GM12864 (cell line): ENCODE measurements at regions not wholly inside any gene's neighbourhood (a gene's known extent, or its start where the extent isn't known, plus 50 kb on each side); places are given as distances from the start of the nearest gene placed in this dataset.

Experiments
- DNase-seq: peaks from one replicate; pipeline ENCODE4 v3.0.0-alpha.2; 2011; ENCODE audit warnings: low read depth
- H3K4me3 ChIP-seq: 2 replicates; pipeline ENCODE4 v1.5.1; 2011; ENCODE audit warnings: mild to moderate bottlenecking, low read depth, low read length, control low read depth
- TF ChIP-seq, protein P1 (sequence below): IDR thresholded peaks from 2 replicates; pipeline ENCODE4 v1.5.1; 2011; ENCODE audit warnings: low read depth, mild to moderate bottlenecking, moderate library complexity, low read length, control low read depth, inconsistent platforms; ENCODE audit errors: missing control alignments

DNA sequence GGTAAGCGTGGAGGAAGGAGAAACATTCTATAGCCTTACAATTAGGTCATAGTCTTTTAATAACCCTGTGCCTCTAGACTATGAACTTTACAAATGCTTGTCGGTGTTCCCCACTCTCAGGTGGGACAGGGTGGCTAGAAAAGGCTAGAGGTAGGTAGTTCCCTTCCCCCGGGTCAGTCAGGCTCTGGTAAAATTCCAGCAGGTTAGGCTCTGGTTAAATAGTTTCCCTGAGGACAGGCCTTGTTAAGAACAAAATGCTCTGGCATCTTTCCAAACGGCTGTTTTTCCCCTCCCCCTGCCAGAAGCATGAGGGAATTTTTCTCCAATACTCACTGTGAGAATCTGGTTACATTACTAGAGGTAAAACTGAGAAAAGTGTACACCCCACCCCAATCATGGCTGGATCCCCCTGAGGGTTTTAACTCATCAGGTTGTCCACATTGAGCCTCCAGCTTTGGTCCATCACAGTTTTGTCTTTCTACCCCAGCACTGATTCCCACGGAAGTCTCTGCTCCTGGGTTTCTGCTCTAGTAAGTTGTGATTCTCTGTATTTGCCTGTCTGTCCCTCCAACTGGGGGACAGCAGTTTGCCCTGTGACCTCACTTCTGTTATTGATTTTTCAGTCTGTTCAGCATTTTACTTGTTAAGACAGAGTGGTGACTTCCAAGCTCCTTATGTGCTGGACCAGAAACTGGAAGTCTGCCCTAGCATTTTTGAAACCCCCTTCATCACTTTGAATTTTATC, 84.7 kb upstream of the ADGRF1 start:
- no peak for DNase-seq
- TF ChIP-seq, protein P1, sequence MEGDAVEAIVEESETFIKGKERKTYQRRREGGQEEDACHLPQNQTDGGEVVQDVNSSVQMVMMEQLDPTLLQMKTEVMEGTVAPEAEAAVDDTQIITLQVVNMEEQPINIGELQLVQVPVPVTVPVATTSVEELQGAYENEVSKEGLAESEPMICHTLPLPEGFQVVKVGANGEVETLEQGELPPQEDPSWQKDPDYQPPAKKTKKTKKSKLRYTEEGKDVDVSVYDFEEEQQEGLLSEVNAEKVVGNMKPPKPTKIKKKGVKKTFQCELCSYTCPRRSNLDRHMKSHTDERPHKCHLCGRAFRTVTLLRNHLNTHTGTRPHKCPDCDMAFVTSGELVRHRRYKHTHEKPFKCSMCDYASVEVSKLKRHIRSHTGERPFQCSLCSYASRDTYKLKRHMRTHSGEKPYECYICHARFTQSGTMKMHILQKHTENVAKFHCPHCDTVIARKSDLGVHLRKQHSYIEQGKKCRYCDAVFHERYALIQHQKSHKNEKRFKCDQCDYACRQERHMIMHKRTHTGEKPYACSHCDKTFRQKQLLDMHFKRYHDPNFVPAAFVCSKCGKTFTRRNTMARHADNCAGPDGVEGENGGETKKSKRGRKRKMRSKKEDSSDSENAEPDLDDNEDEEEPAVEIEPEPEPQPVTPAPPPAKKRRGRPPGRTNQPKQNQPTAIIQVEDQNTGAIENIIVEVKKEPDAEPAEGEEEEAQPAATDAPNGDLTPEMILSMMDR = no peak
- no peak overlapping the region for H3K4me3 ChIP-seq

DNA sequence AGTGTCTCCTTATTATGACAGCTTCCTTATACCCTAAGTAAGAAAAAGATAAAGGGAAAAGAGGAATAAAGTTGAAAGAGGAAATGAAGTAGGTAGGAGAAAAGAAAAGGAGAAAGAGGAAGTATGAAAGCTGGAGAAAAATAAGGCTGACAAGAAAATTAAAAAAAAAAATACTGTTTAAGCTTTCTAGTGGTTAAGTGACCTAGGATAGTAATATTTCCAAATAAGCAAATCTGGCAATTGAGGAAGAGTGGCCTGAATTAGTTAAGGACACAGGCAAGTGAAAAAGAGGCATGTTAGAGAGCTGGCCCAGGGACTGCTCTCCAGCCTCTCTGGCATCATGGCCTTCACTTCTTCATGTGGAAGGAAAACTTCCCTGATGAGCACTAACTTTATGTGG, 76.5 kb upstream of the ADGRF1 start:
- DNase-seq = no peak
- TF ChIP-seq, protein P1 = no peak
- H3K4me3 ChIP-seq = no peak overlapping the region

DNA sequence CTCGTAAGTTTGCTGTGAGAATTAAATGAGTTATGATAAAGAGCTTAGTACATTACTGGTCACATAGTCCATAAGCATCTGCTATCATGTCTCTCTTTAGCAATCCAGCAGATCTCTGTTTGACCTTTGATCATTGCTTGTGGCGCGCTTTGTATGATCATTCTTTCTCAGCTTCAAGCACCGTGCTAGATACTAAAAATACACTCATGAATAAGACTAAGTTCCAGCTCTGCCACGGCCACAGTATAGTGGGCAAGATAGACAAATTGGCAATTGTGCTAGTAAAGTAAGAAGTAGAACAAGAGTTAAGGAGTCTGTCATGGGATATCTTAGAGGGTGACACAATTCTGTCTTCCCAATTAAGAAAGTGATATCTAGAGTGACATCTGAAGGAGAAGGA, 75.2 kb upstream of the ADGRF1 start:
- no peak overlapping the region for H3K4me3 ChIP-seq
- no peak for DNase-seq
- TF ChIP-seq, protein P1 = no peak

DNA sequence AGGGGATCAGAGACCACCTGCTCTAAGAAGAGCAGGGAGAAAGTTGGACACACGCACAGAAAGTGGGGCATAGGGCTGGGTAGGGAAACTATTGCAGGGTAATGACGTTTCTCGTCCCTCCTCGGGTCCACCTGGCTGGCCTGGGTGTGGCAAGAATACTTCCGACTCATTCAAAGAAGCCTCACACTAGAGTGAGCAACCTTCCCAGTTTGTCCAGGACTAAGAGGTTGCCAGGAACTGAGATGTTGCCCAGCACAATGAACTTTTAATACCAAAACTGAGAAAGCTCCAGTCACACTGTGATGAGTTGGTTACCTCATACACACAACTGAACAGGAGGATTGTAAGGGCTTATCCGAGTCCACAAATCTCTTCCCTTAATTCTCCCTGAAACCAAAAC, 74.5 kb upstream of the ADGRF1 start:
- TF ChIP-seq, protein P1 = no peak
- no peak overlapping the region for H3K4me3 ChIP-seq
- no peak for DNase-seq

DNA sequence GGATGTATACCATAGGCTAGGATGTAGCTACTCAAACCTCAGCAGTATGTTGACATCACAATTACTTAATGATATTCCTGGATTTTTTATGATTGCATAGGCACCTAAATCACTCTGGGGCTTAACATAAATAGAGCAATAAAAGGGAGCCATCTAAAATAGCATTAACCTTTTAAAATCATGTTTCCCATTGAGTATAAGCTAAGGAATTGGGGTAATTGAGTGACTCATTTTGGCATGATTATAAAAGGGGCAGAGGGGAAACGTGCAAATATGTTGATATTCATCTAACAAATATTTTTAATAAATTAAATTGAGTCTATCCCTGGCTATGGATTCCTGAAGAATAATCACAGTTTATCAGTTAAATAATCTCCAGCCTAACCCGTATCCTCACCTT, 74.0 kb upstream of the ADGRF1 start:
- no peak for DNase-seq
- TF ChIP-seq, protein P1 = no peak
- no peak overlapping the region for H3K4me3 ChIP-seq

DNA sequence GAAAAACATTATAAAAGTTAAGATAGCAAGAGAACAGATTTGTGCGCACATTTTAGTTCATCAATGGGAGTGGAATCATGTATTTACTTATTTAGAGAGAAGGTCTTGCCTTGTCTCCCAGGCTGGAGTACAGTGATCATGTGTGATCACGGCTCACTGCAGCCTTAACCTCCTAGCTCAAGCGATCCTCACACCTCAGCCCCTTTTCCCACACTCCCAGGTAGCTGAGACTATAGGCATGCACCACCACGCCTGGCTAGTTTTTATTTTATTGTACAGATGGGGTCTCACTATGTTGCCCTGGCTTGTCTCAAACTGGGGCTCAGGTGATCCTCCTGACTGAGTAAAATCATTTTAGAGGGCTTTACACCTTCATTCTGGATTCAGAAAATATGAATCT, 72.3 kb upstream of the ADGRF1 start:
- H3K4me3 ChIP-seq = no peak overlapping the region
- TF ChIP-seq, protein P1 = no peak
- no peak for DNase-seq

DNA sequence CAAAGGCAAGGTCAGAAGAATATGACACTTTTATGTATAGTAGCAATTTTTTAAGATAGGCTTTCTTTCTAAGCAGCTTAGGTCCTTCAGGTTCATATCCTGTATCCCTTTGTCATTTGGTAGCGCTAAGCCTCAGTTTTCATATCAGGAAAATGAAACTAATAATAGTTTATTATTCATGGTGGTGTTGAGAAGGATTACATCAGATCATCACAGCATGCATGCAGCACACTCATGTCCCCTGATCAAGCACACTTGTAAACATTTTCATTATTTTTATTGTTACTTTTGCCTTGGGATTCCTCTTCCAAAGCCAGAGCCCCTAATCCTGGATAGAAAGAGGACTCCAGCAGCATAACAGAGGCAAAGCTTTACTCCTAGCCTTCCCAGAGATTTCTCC, 70.2 kb upstream of the ADGRF1 start:
- DNase-seq = no peak
- no peak overlapping the region for H3K4me3 ChIP-seq
- TF ChIP-seq, protein P1 = no peak
